ENCODE measurements at regions not wholly inside any gene's neighbourhood (a gene's known extent, or its start where the extent isn't known, plus 50 kb on each side); places are given as distances from the start of the nearest gene placed in this dataset.

- ChIA-PET POLR2A (no interaction called here), CTCF (no interaction called here), RAD21 (ENCODE audit: low non-redundant PET in 1 of 2, low total read pairs in 2 of 2, uncharacterized antibody in 2 of 2, unreplicated experiment in 2 of 2) (no interaction called here)
- DNase-seq (ENCODE audit: low read depth, low spot score) (no peak), ATAC-seq (no peak)
- Histone ChIP-seq H3K9me2 (ENCODE audit: insufficient read depth) (no peaks in the 10 kb centered on the region), H3K79me2 (ENCODE audit: insufficient read depth, low read length) (no peaks in the 10 kb centered on the region), H3K9ac (ENCODE audit: low read length) (no peak overlapping the region), H3K27me3 (ENCODE audit: insufficient read depth, low read length) (no peaks in the 10 kb centered on the region), H3K4me1 (ENCODE audit: control insufficient read depth in 1 of 2, insufficient read depth in 2 of 2, low read length in 2 of 2) (no peaks in the 10 kb centered on the region), H3K4me3 (replicated peaks in 1 of 2; ENCODE audit: low read depth in 1 of 2, low read length in 2 of 2) (no peak overlapping the region), H4K20me1 (ENCODE audit: insufficient read depth) (no peaks in the 10 kb centered on the region), H2AFZ (ENCODE audit: low read depth, low read length, poor library complexity, severe bottlenecking) (no peak overlapping the region), H3K4me2 (ENCODE audit: low read length) (no peak overlapping the region), H3K9me3 (ENCODE audit: control insufficient read depth in 1 of 2, insufficient read depth in 1 of 2, low read depth in 1 of 2, low read length in 2 of 2) (no peaks in the 10 kb centered on the region), H3K36me3 (ENCODE audit: control insufficient read depth in 1 of 2, insufficient read depth in 2 of 2, low read length in 2 of 2) (no peaks in the 10 kb centered on the region), H3K27ac (ENCODE audit: low read depth, low read length) (no peak overlapping the region)
- intact Hi-C loops (cut with micrococcal nuclease): no loop called here
- no TSS peak for BruUV-seq (replicated peaks)
- TF ChIP-seq, protein P1, sequence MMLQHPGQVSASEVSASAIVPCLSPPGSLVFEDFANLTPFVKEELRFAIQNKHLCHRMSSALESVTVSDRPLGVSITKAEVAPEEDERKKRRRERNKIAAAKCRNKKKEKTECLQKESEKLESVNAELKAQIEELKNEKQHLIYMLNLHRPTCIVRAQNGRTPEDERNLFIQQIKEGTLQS (IDR thresholded peaks at IDR 0.05): no peak
- no peak for TF ChIP-seq CEBPB (IDR thresholded peaks at IDR 0.05; ENCODE audit: low read depth)
- TF ChIP-seq ZFX (IDR thresholded peaks at IDR 0.05): no peak
- no peak for TF ChIP-seq SIN3A (IDR thresholded peaks at IDR 0.05; ENCODE audit: low read depth)
- TF ChIP-seq MAX (IDR thresholded peaks at IDR 0.05): no peak
- no peak for TF ChIP-seq EZH2 (IDR thresholded peaks at IDR 0.05)
- TF ChIP-seq POLR2AphosphoS5 (IDR thresholded peaks at IDR 0.05; ENCODE audit: low read depth, low read length): no peak
- TF ChIP-seq SRF (IDR thresholded peaks at IDR 0.05; ENCODE audit: low read depth): no peak
- no peak for TF ChIP-seq POLR2A (IDR thresholded peaks at IDR 0.05; ENCODE audit: borderline replicate concordance, extremely low read depth, insufficient read depth, insufficient read length)
- TF ChIP-seq, protein P2, sequence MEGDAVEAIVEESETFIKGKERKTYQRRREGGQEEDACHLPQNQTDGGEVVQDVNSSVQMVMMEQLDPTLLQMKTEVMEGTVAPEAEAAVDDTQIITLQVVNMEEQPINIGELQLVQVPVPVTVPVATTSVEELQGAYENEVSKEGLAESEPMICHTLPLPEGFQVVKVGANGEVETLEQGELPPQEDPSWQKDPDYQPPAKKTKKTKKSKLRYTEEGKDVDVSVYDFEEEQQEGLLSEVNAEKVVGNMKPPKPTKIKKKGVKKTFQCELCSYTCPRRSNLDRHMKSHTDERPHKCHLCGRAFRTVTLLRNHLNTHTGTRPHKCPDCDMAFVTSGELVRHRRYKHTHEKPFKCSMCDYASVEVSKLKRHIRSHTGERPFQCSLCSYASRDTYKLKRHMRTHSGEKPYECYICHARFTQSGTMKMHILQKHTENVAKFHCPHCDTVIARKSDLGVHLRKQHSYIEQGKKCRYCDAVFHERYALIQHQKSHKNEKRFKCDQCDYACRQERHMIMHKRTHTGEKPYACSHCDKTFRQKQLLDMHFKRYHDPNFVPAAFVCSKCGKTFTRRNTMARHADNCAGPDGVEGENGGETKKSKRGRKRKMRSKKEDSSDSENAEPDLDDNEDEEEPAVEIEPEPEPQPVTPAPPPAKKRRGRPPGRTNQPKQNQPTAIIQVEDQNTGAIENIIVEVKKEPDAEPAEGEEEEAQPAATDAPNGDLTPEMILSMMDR (IDR thresholded peaks at IDR 0.05 in 2 of 3, conservative IDR thresholded peaks at IDR 0.05 in 1 of 3; ENCODE audit: borderline replicate concordance in 1 of 3, insufficient read depth in 1 of 3, low read depth in 2 of 3, low read length in 2 of 3): no peak
- no peak for TF ChIP-seq EGR1 (IDR thresholded peaks at IDR 0.05; ENCODE audit: low read depth)
Measured at GRCh38 chr13:64180756-64181155, 2765.1 kb upstream of the PCDH20 start.

All from HCT116 (cell line).